ENCODE measurements at regions not wholly inside any gene's neighbourhood (a gene's known extent, or its start where the extent isn't known, plus 50 kb on each side); places are given as distances from the start of the nearest gene placed in this dataset.

GRCh38 chr20:40770564-40771307 lies 81.7 kb upstream of the MAFB start:
- H3K27ac Mint-ChIP-seq, result no peak overlapping the region
- DNase-seq (ENCODE audit: low spot score in 2 of 2, unreplicated experiment in 2 of 2), result peak in 1 of 2 experiments; percentile 26
- no peaks in the 10 kb centered on the region for H3K9me3 Mint-ChIP-seq
- H3K4me3 Mint-ChIP-seq, result no peak overlapping the region
- H3K4me1 Mint-ChIP-seq, result no peaks in the 10 kb centered on the region
- H3K27me3 Mint-ChIP-seq (ENCODE audit: low read depth), result peaks cover 6% of the 10 kb centered on the region
- no peaks in the 10 kb centered on the region for H3K36me3 Mint-ChIP-seq
- no peak for TF ChIP-seq CTCF (IDR thresholded peaks at IDR 0.05; ENCODE audit: unreplicated experiment)

GRCh38 chr20:40771308-40771610 lies 82.2 kb upstream of the MAFB start:
- no peak for TF ChIP-seq CTCF (IDR thresholded peaks at IDR 0.05; ENCODE audit: unreplicated experiment)
- Mint-ChIP-seq H3K4me1 (no peaks in the 10 kb centered on the region), H3K27ac (no peak overlapping the region), H3K36me3 (no peaks in the 10 kb centered on the region), H3K27me3 (ENCODE audit: low read depth) (peaks cover 6% of the 10 kb centered on the region), H3K9me3 (no peaks in the 10 kb centered on the region), H3K4me3 (no peak overlapping the region)
- DNase-seq (ENCODE audit: low spot score in 2 of 2, unreplicated experiment in 2 of 2), result no peak

- DNase-seq (ENCODE audit: low spot score in 2 of 2, unreplicated experiment in 2 of 2), result peak in 1 of 2 experiments; percentile 10
- Mint-ChIP-seq H3K4me1 (no peaks in the 10 kb centered on the region), H3K9me3 (no peaks in the 10 kb centered on the region), H3K27me3 (ENCODE audit: low read depth) (peaks cover 6% of the 10 kb centered on the region), H3K27ac (no peak overlapping the region), H3K36me3 (no peaks in the 10 kb centered on the region), H3K4me3 (no peak overlapping the region)
- TF ChIP-seq CTCF (IDR thresholded peaks at IDR 0.05; ENCODE audit: unreplicated experiment), result no peak
Observed at GRCh38 chr20:40771848-40772511, 82.9 kb upstream of the MAFB start.

- no peak overlapping the region for H3K27ac Mint-ChIP-seq
- peak in 1 of 2 experiments; percentile 10 for DNase-seq (ENCODE audit: low spot score in 2 of 2, unreplicated experiment in 2 of 2)
- H3K27me3 Mint-ChIP-seq (ENCODE audit: low read depth), result peaks cover 8% of the 10 kb centered on the region
- H3K36me3 Mint-ChIP-seq, result no peaks in the 10 kb centered on the region
- no peak overlapping the region for H3K4me3 Mint-ChIP-seq
- H3K4me1 Mint-ChIP-seq, result no peaks in the 10 kb centered on the region
- no peak for TF ChIP-seq CTCF (IDR thresholded peaks at IDR 0.05; ENCODE audit: unreplicated experiment)
- no peaks in the 10 kb centered on the region for H3K9me3 Mint-ChIP-seq
Observed at GRCh38 chr20:40773376-40773775, 84.3 kb upstream of the MAFB start.

GRCh38 chr20:40774252-40774651 lies 85.2 kb upstream of the MAFB start:
- TF ChIP-seq CTCF (IDR thresholded peaks at IDR 0.05; ENCODE audit: unreplicated experiment), result no peak
- no peaks in the 10 kb centered on the region for H3K9me3 Mint-ChIP-seq
- DNase-seq (ENCODE audit: low spot score in 2 of 2, unreplicated experiment in 2 of 2), result no peak
- H3K27ac Mint-ChIP-seq, result no peak overlapping the region
- H3K4me1 Mint-ChIP-seq, result no peaks in the 10 kb centered on the region
- peaks cover 16% of the 10 kb centered on the region for H3K27me3 Mint-ChIP-seq (ENCODE audit: low read depth)
- no peaks in the 10 kb centered on the region for H3K36me3 Mint-ChIP-seq
- H3K4me3 Mint-ChIP-seq, result no peak overlapping the region
